ENCODE measurements at regions not wholly inside any gene's neighbourhood (a gene's known extent, or its start where the extent isn't known, plus 50 kb on each side); places are given as distances from the start of the nearest gene placed in this dataset.

DNA sequence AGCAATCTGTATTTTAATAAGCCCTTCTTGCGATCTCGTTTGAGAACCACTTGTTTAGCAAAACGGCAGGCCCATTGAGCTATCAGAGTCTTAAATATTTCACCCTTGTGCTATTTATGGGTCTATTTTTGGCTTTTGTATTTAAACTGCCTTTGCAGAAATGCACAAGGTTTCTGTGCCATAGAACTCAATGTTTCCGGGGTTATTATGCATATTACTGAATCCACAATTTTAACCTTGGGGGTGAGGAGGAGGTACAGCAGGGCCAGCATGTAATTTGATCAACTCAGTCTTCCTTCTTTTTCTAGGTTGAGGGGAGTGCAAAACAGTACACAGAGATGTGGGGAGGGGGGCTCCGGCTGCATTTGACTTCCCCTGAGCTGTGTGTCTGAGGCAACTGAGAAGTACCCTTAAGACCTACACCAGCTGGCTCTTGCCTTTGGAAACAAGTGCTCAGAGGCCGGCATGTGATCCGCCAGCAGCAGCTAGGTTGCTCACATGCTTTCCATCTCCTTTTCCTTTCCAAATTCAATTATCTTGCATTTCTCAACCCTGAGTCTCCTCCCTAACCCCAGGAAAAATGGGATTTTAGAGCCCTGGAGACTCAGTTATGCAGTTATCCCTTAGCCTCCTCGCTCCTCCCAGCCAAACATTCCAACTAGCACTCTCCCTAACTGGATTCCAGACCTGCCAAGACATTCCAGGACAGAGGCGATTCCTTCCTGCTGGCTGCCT, 103.0 kb downstream of the HNRNPLL start (continued):
- TF ChIP-seq, protein P1, sequence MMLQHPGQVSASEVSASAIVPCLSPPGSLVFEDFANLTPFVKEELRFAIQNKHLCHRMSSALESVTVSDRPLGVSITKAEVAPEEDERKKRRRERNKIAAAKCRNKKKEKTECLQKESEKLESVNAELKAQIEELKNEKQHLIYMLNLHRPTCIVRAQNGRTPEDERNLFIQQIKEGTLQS (IDR thresholded peaks at IDR 0.05) = no peak
- TF ChIP-seq RAD21 (IDR thresholded peaks at IDR 0.05; ENCODE audit: low read depth) (no peak), CBX3 (IDR thresholded peaks at IDR 0.05; ENCODE audit: low read depth) (no peak), CEBPB (IDR thresholded peaks at IDR 0.05; ENCODE audit: low read depth) (no peak), SIN3A (IDR thresholded peaks at IDR 0.05; ENCODE audit: low read depth) (no peak), ZFX (IDR thresholded peaks at IDR 0.05) (no peak), YY1 (IDR thresholded peaks at IDR 0.05; ENCODE audit: extremely low read depth, insufficient replicate concordance, low read depth, low read length) (no peak), EZH2phosphoT487 (IDR thresholded peaks at IDR 0.05; ENCODE audit: borderline replicate concordance) (no peak), POLR2A (IDR thresholded peaks at IDR 0.05; ENCODE audit: borderline replicate concordance, extremely low read depth, insufficient read depth, insufficient read length) (no peak), SP1 (IDR thresholded peaks at IDR 0.05; ENCODE audit: low read depth) (no peak), SRF (IDR thresholded peaks at IDR 0.05; ENCODE audit: low read depth) (no peak), JUND (IDR thresholded peaks at IDR 0.05) (no peak)

DNA sequence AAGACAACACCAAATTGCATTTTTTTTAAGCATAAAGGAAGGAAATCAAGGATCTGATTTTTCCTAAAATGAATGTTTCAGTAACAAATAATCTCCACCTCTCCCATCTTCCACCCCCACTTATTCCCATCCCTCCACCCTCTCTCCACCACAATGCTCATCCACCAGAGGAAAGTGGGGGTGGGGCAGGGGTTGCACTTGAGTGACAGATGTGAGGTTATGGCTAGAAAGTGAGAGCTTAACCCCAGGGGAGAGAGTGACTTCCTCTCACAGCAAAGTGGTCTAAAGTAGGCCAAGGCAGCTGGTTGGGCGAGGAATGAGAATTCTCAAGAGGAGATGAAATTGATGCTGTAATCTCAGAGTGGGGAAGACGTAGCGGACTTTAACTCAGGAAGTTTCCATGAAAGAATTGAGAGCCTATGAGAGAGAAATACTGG, 104.7 kb downstream of the HNRNPLL start:
- TF ChIP-seq EGR1 (IDR thresholded peaks at IDR 0.05; ENCODE audit: low read depth) (no peak), ZFX (IDR thresholded peaks at IDR 0.05) (no peak), SP1 (IDR thresholded peaks at IDR 0.05; ENCODE audit: low read depth) (no peak), EZH2 (IDR thresholded peaks at IDR 0.05) (no peak), POLR2A (IDR thresholded peaks at IDR 0.05; ENCODE audit: borderline replicate concordance, extremely low read depth, insufficient read depth, insufficient read length) (no peak)
- TF ChIP-seq, protein P1 (IDR thresholded peaks at IDR 0.05) = no peak
- Histone ChIP-seq H3K79me2 (ENCODE audit: insufficient read depth, low read length) (no peaks in the 10 kb centered on the region), H3K9me3 (ENCODE audit: control insufficient read depth in 1 of 2, insufficient read depth in 1 of 2, low read depth in 1 of 2, low read length in 2 of 2) (no peaks in the 10 kb centered on the region), H3K4me2 (ENCODE audit: low read length) (no peak overlapping the region), H4K20me1 (ENCODE audit: insufficient read depth) (no peaks in the 10 kb centered on the region), H3K27ac (ENCODE audit: low read depth, low read length) (no peak overlapping the region), H3K36me3 (ENCODE audit: control insufficient read depth in 1 of 2, insufficient read depth in 2 of 2, low read length in 2 of 2) (no peaks in the 10 kb centered on the region), H3K27me3 (ENCODE audit: insufficient read depth, low read length) (no peaks in the 10 kb centered on the region), H3K4me3 (replicated peaks in 1 of 2; ENCODE audit: low read depth in 1 of 2, low read length in 2 of 2) (no peak overlapping the region), H3K9me2 (ENCODE audit: insufficient read depth) (no peaks in the 10 kb centered on the region), H2AFZ (ENCODE audit: low read depth, low read length, poor library complexity, severe bottlenecking) (no peak overlapping the region), H3K9ac (ENCODE audit: low read length) (no peak overlapping the region), H3K4me1 (ENCODE audit: control insufficient read depth in 1 of 2, insufficient read depth in 2 of 2, low read length in 2 of 2) (no peaks in the 10 kb centered on the region)
- BruUV-seq (replicated peaks) = no TSS peak
- ATAC-seq (no peak), DNase-seq (ENCODE audit: low read depth, low spot score) (no peak)
- ChIA-PET POLR2A (no interaction called here), RAD21 (ENCODE audit: low non-redundant PET in 1 of 2, low total read pairs in 2 of 2, uncharacterized antibody in 2 of 2, unreplicated experiment in 2 of 2) (no interaction called here), CTCF (no interaction called here)
- intact Hi-C loops (cut with micrococcal nuclease) = no loop called here
